SIG-M5 treated with dmso at 0.1 percent for 504 hours (cell line): ENCODE measurements at regions not wholly inside any gene's neighbourhood (a gene's known extent, or its start where the extent isn't known, plus 50 kb on each side); places are given as distances from the start of the nearest gene placed in this dataset.

Experiments used
- DNase-seq: peaks from one replicate; lab custom pipeline; 2025; ENCODE audit not compliant: unreplicated experiment; lab: John Stamatoyannopoulos, UW

GRCh38 chr1:8267307-8267706 is 50.6 kb upstream of the SLC45A1 start:
- DNase-seq = no peak

- no peak for DNase-seq
Measured at GRCh38 chr1:8266436-8267165, 51.3 kb upstream of the SLC45A1 start.

DNA sequence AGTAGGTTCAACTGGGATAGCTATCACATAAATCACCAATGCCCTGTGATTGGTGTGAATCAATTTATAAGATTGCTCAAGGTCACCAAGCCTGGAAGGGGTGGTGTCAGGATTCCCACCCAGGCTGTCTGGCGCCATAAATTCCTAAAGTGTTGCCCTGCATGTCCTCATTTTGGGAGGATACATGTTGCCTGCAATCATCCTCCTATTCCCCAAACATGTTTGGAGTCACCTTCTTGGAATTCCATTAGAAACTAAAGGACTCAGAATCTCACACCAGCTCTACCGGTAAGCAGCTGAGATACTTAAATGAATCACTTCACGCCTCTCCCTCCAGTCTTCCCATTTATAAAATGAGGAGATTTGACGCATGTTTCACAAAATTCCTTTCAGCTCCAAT is 54.1 kb upstream of the SLC45A1 start:
- DNase-seq = no peak

DNA sequence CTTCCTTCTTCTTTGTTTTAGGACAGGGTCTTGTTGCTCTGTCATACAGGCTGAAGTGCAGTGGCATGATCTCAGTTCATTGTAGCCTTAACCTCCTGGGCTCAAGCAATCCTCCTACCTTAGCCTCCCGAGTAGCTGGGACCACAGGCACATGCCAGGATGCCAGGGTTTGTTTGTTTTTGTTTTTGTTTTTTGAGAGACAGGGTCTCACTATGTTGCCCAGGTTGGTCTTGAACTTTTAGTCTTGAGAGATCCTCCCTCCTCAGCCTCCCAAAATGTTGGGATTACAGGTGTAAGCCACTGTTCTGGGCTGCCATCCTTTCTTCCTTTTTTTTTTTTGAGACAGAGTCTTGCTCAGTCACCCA is 56.5 kb upstream of the SLC45A1 start:
- DNase-seq = no peak

GRCh38 chr1:8259498-8260290 is 58.2 kb upstream of the SLC45A1 start:
- no peak for DNase-seq

GRCh38 chr1:8257621-8258020 is 60.3 kb upstream of the SLC45A1 start:
- no peak for DNase-seq

DNA sequence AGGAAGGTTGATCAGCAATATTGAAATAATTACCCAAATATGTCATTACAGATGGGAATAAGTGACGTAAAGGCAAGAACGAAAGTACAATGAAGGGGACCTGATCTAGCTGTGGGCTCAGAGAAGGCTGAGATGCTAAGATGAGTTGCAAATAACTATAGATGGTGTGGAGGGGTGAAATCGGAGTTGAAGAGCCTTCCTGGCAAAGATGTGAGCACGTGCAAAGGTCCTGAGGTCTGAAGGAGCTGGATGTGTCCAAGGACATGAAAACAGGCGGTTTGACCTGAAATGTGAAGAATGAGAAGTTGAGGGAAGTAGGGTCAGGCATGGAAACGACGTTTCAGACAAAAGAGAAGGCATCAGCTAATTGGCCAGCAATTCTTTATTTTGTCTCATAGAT is 61.6 kb upstream of the SLC45A1 start:
- DNase-seq = no peak

DNA sequence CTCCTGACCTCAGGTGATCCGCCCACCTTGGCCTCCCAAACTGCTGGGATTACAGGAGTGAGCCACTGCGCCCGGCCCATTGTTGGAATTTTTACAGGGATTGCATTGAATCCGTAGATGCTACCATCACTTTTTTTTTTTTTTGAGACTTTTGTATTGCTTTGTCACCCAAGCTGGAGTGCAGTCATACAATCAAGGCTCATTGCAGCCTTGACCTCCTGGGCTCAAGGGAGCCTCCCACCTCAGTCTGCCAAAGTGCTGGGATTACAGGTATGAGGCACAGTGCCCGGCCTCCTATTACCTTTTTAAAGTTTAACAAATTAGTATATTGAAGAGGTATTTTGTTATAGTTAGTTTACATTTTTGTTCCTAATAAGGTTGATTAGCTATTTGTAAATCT is 62.2 kb upstream of the SLC45A1 start:
- DNase-seq = no peak

GRCh38 chr1:8252266-8252951 is 65.5 kb upstream of the SLC45A1 start:
- DNase-seq = no peak

GRCh38 chr1:8251635-8252034 is 66.3 kb upstream of the SLC45A1 start:
- DNase-seq = no peak

GRCh38 chr1:8249838-8250237 is 68.1 kb upstream of the SLC45A1 start:
- no peak for DNase-seq

DNA sequence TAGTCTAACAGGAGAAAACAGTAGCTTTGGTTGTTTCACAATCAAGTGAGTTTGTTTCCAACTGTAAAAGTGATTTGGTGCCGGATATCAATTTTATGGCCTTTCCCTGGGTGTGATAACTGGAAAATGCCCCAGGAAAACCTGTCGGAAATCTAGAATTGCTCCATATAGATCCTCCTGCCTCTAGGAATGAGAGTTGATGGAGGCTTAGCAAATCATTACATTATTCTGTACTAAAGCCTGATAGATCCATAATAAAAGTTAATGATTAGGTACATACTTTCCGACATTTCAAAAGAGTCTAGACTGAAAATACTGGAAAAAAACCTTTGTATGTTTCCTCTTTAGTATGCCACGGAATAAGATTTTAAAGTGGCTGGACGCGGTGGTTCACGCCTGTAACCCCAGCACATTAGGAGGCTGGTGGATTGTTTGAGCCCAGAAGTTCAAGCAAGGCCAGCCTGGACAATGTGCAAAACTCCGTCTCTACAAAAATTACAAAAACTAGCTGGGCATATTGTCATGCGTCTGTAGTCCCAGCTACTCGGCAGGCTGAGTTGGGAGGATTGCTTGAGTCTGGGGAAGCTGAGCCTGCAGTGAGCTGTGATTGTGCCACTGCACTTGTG is 70.0 kb upstream of the SLC45A1 start:
- no peak for DNase-seq

DNA sequence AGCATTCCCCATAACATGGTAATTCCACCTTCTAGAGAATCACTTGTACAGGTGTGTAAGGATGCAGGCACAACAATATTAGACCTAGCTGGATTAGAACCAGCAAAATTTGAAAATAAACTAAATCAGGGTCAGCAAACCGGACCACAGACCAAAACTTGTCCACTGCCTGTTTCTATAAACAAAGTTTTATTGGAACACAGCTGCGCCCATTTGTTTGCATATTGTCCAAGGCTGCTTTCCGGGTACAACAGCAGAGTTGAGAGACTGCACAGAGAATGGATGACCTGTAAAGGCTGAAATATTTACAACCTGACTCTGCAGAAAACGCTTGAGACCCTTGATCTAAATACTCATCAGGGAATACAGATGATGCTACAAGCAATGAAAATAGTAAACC is 73.6 kb upstream of the SLC45A1 start:
- no peak for DNase-seq

DNA sequence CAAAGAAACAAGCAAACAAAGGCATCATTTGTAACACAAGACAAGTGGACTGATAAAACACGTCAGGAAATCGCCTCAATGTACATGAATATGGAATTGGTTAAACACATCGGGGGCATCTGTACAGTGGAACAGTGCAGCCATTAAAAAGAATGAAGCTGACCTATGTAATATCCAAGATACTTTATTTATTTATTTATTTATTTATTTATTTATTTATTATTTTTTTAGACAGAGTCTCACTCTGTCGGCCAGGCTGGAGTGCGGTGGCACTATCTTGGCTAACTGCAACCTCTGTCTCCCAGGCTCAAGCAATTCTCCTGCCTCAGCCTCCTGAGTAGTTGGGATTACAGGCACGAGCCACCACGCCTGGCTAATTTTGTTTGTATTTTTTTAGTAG is 75.4 kb upstream of the SLC45A1 start:
- no peak for DNase-seq

- no peak for DNase-seq
Measured at GRCh38 chr1:8241417-8242014, 76.4 kb upstream of the SLC45A1 start.

DNA sequence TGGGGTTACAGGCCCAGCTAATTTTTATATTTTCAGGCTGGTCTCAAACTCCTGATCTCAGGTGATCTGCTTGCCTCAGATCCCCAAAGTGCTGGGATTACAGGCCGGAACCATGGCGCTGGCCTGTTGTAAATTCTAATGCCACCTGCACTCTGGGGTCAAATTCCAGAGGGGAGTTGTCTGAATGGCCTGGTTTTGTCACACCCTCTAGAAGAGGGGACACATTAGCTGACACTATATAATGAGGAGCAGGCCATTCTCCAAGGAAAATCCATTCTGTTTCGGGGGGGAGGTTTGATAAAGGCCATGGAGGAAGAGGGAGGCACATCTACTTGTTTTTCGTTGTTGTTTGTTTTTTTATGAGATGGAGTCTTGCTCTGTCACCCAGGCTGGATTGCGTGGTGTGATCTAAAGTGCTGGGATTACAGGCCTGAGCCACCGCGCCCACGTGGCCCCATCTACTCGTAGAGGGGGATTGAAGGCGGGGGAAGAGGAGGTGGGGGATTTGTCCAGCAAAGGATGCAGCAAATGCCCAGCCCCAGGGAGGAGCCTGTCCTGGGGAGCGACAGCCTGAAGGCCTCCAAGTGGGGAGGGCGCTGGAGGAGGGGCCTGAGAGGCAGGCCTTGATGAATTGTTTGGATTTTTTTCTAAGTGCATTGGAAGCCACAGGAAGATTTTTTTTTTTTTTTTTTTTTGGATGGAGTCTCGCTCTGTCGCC is 78.4 kb upstream of the SLC45A1 start:
- DNase-seq = no peak

GRCh38 chr1:8239039-8239305 is 78.9 kb upstream of the SLC45A1 start:
- no peak for DNase-seq

- DNase-seq = peak; percentile 9
Measured at GRCh38 chr1:8238141-8239038, 79.5 kb upstream of the SLC45A1 start.

DNA sequence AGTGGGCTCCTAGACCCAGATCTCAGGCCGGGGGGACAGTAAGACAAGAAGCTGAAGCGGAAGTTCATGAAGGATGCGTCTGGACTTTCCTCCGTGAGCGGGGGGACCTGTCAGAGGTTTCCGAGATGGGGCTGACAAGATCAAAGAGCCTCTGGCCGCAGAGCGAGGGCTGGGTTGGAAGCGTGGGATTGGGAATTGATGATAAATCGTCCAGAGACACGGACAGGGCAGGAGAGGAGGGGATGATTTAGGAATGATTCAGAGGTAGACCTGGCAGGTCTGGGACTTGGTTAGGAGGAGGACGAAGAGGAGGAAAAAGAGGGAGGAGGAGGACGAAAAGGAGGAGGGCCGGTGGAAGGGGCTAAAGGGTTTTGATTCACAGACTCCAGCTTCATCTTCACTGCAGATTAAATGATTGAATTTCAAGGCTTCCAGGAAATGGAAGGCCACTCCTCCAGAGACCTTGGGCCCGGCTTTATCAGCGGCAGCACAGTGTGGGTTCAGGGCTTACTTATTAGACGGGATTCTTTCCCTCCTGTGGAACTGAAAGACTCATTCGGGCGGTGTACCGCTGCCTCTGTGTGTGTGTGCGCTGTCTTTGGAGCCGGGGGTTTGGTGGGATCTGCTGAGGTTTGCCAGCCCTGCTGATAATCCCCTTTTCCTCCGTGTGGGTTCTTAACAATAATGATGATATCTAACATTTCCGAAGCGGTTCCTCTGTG is 85.7 kb upstream of the SLC45A1 start:
- no peak for DNase-seq
